Liver (tissue), 8 donors: ENCODE measurements at regions not wholly inside any gene's neighbourhood (a gene's known extent, or its start where the extent isn't known, plus 50 kb on each side); places are given as distances from the start of the nearest gene placed in this dataset.

ENCODE experiments used
- DNase-seq: peaks from one replicate; pipeline ENCODE4 v3.0.0-alpha.2; 2017; ENCODE audit warnings: low spot score
- H3K27ac ChIP-seq, 2 donors: one replicate each; pipeline ENCODE4 v1.7.0; 2013; ENCODE audit warnings: inconsistent platforms in 2 of 2, low read length in 2 of 2, control low read depth in 1 of 2, low read depth in 1 of 2, mild to moderate bottlenecking in 1 of 2
- H3K27me3 ChIP-seq, 4 donors: one replicate each; pipeline versions ENCODE4 v1.6.1 to v1.7.0; 2013; ENCODE audit warnings: low read length in 3 of 4, inconsistent platforms in 1 of 4, mild to moderate bottlenecking in 1 of 4, moderate library complexity in 1 of 4; ENCODE audit not compliant: control insufficient read depth in 4 of 4, insufficient read depth in 4 of 4
- H3K36me3 ChIP-seq, 4 donors: one replicate each; pipeline versions ENCODE4 v1.6.1 to v1.7.0; 2013; ENCODE audit warnings: low read length in 3 of 4, mild to moderate bottlenecking in 3 of 4, low read depth in 1 of 4, moderate library complexity in 1 of 4; ENCODE audit not compliant: control insufficient read depth in 4 of 4, insufficient read depth in 3 of 4
- H3K4me1 ChIP-seq, 4 donors: one replicate each; pipeline versions ENCODE4 v1.6.1 to v1.7.0; 2013; ENCODE audit warnings: low read length in 3 of 4, mild to moderate bottlenecking in 3 of 4, moderate library complexity in 1 of 4; ENCODE audit not compliant: control insufficient read depth in 4 of 4, insufficient read depth in 4 of 4
- H3K4me3 ChIP-seq, 3 donors: one replicate each; pipeline versions ENCODE4 v1.6.1 to v1.7.0; 2013; ENCODE audit warnings: low read length in 3 of 3, control low read depth in 1 of 3, low read depth in 1 of 3, mild to moderate bottlenecking in 1 of 3
- H3K9ac ChIP-seq, 2 donors: one replicate each; pipeline ENCODE4 v1.7.0; 2013; ENCODE audit warnings: low read length in 2 of 2, mild to moderate bottlenecking in 2 of 2, moderate library complexity in 2 of 2, control low read depth in 1 of 2, low read depth in 1 of 2
- H3K9me3 ChIP-seq, 4 donors: one replicate each; pipeline versions ENCODE4 v1.6.1 to v1.7.0; 2013; ENCODE audit warnings: low read length in 3 of 4; ENCODE audit not compliant: control insufficient read depth in 4 of 4
- EGR1 ChIP-seq, 2 donors: IDR thresholded peaks; 2 replicates each; pipeline ENCODE4 v1.6.1; 2016 to 2018; ENCODE audit warnings: antibody characterized with exemption in 2 of 2, low read depth in 2 of 2
- FOXA1 ChIP-seq: IDR thresholded peaks from 2 replicates; pipeline ENCODE4 v1.6.1; 2016; ENCODE audit warnings: antibody characterized with exemption
- FOXA2 ChIP-seq: IDR thresholded peaks from 2 replicates; pipeline ENCODE4 v1.6.1; 2016; ENCODE audit warnings: antibody characterized with exemption
- GABPA ChIP-seq, 2 donors: IDR thresholded peaks in 1 of 2; conservative IDR thresholded peaks in 1 of 2; 2 replicates each; pipeline ENCODE4 v1.6.1; 2016; ENCODE audit warnings: antibody characterized with exemption in 2 of 2, mild to moderate bottlenecking in 1 of 2, moderate library complexity in 1 of 2
- HNF4A ChIP-seq, 2 donors: conservative IDR thresholded peaks; 2 replicates each; pipeline ENCODE4 v1.6.1; 2016; ENCODE audit warnings: antibody characterized with exemption in 2 of 2, mild to moderate bottlenecking in 2 of 2
- HNF4G ChIP-seq: IDR thresholded peaks from 2 replicates; pipeline ENCODE4 v1.6.1; 2016; ENCODE audit warnings: antibody characterized with exemption
- JUND ChIP-seq, 2 donors: IDR thresholded peaks; 2 replicates each; pipeline ENCODE4 v1.6.1; 2016; ENCODE audit warnings: antibody characterized with exemption in 2 of 2
- NR2F2 ChIP-seq: IDR thresholded peaks from 2 replicates; pipeline ENCODE4 v1.6.1; 2016; ENCODE audit warnings: antibody characterized with exemption
- RAD21 ChIP-seq, 2 donors: IDR thresholded peaks; 2 replicates each; pipeline ENCODE4 v1.6.1; 2016; ENCODE audit warnings: antibody characterized with exemption in 2 of 2, mild to moderate bottlenecking in 2 of 2
- RXRA ChIP-seq, 2 donors: IDR thresholded peaks; 2 replicates each; pipeline ENCODE4 v1.6.1; 2017 to 2018; ENCODE audit warnings: antibody characterized with exemption in 2 of 2, mild to moderate bottlenecking in 1 of 2
- SP1 ChIP-seq: IDR thresholded peaks from 2 replicates; pipeline ENCODE4 v1.6.1; 2018; ENCODE audit warnings: antibody characterized with exemption, mild to moderate bottlenecking
- TAF1 ChIP-seq: conservative IDR thresholded peaks from 2 replicates; pipeline ENCODE4 v1.6.1; 2016; ENCODE audit warnings: antibody characterized with exemption, mild to moderate bottlenecking
- YY1 ChIP-seq: IDR thresholded peaks from 2 replicates; pipeline ENCODE4 v1.6.1; 2016; ENCODE audit warnings: antibody characterized with exemption, mild to moderate bottlenecking
- WGBS: extraction: QIAGEN DNeasy Blood & Tissue Kit; methylation state at CpG from one replicate; pipeline ENCODE4 v1.1.7; 2013; 5-methylcytosine and 5-hydroxymethylcytosine counted together
- TF ChIP-seq, protein P1 (sequence below): IDR thresholded peaks from 2 replicates; pipeline ENCODE4 v1.6.1; 2016; ENCODE audit warnings: antibody characterized with exemption
- TF ChIP-seq, protein P2 (sequence below): IDR thresholded peaks from 2 replicates; pipeline ENCODE4 v1.6.1; 2016; ENCODE audit warnings: antibody characterized with exemption
- TF ChIP-seq, protein P3 (sequence below): IDR thresholded peaks from 2 replicates; pipeline ENCODE4 v1.6.1; 2016; ENCODE audit warnings: antibody characterized with exemption
- TF ChIP-seq, protein P4 (sequence below): fragments of 150-350 bp; IDR thresholded peaks from 2 replicates; pipeline ENCODE4 v1.5.1; 2017; ENCODE audit warnings: improper control_type of control experiment, low read depth, low read length; ENCODE audit not compliant: missing input control
- TF ChIP-seq, protein P5 (sequence below): IDR thresholded peaks from 2 replicates; pipeline ENCODE4 v1.6.1; 2016; ENCODE audit warnings: antibody characterized with exemption, mild to moderate bottlenecking
- donor health status: healthy.
- donor health status: healthy.
- donor health status: healthy.
- donor health status: healthy.
- donor health status: healthy.

DNA sequence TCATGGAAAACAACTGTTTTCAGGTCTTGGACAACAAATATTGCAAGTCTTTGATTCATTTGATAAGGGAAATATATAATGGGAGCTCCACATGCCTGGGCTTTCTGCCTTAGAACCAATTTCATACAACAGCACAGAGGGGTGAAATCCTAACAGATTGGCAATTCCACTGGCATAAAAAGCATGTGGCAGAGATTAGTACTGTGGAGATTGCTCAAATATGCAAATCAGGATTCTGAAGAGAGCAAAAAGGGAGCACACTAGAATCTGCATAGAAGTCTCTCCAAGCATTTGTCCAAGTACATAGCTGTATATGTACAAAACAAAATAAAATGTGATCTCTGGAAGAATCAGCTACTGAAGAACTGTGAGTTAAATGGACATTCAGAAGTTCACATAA is 312.9 kb upstream of the SLITRK5 start:
- no peak overlapping the region for H3K27ac ChIP-seq
- no peak for DNase-seq
- H3K27me3 ChIP-seq: no peaks in the 10 kb centered on the region
- H3K9ac ChIP-seq: no peak overlapping the region
- TF ChIP-seq FOXA2 (no peak), JUND (IDR thresholded peaks at IDR 0.05) (no peak), TAF1 (no peak), YY1 (no peak), EGR1 (IDR thresholded peaks at IDR 0.05; ENCODE audit: low read depth in 2 of 2) (no peak), HNF4G (no peak), RAD21 (IDR thresholded peaks at IDR 0.05) (no peak), SP1 (no peak), NR2F2 (no peak), FOXA1 (no peak), GABPA (IDR thresholded peaks at IDR 0.05 in 1 of 2, conservative IDR thresholded peaks at IDR 0.05 in 1 of 2) (no peak), RXRA (IDR thresholded peaks at IDR 0.05) (no peak), HNF4A (conservative IDR thresholded peaks at IDR 0.05) (no peak)
- TF ChIP-seq, protein P1, sequence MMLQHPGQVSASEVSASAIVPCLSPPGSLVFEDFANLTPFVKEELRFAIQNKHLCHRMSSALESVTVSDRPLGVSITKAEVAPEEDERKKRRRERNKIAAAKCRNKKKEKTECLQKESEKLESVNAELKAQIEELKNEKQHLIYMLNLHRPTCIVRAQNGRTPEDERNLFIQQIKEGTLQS: no peak
- TF ChIP-seq, protein P2, sequence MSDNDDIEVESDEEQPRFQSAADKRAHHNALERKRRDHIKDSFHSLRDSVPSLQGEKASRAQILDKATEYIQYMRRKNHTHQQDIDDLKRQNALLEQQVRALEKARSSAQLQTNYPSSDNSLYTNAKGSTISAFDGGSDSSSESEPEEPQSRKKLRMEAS: no peak
- TF ChIP-seq, protein P3, sequence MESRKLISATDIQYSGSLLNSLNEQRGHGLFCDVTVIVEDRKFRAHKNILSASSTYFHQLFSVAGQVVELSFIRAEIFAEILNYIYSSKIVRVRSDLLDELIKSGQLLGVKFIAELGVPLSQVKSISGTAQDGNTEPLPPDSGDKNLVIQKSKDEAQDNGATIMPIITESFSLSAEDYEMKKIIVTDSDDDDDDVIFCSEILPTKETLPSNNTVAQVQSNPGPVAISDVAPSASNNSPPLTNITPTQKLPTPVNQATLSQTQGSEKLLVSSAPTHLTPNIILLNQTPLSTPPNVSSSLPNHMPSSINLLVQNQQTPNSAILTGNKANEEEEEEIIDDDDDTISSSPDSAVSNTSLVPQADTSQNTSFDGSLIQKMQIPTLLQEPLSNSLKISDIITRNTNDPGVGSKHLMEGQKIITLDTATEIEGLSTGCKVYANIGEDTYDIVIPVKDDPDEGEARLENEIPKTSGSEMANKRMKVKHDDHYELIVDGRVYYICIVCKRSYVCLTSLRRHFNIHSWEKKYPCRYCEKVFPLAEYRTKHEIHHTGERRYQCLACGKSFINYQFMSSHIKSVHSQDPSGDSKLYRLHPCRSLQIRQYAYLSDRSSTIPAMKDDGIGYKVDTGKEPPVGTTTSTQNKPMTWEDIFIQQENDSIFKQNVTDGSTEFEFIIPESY: no peak
- TF ChIP-seq, protein P4, sequence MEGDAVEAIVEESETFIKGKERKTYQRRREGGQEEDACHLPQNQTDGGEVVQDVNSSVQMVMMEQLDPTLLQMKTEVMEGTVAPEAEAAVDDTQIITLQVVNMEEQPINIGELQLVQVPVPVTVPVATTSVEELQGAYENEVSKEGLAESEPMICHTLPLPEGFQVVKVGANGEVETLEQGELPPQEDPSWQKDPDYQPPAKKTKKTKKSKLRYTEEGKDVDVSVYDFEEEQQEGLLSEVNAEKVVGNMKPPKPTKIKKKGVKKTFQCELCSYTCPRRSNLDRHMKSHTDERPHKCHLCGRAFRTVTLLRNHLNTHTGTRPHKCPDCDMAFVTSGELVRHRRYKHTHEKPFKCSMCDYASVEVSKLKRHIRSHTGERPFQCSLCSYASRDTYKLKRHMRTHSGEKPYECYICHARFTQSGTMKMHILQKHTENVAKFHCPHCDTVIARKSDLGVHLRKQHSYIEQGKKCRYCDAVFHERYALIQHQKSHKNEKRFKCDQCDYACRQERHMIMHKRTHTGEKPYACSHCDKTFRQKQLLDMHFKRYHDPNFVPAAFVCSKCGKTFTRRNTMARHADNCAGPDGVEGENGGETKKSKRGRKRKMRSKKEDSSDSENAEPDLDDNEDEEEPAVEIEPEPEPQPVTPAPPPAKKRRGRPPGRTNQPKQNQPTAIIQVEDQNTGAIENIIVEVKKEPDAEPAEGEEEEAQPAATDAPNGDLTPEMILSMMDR: no peak
- TF ChIP-seq, protein P5, sequence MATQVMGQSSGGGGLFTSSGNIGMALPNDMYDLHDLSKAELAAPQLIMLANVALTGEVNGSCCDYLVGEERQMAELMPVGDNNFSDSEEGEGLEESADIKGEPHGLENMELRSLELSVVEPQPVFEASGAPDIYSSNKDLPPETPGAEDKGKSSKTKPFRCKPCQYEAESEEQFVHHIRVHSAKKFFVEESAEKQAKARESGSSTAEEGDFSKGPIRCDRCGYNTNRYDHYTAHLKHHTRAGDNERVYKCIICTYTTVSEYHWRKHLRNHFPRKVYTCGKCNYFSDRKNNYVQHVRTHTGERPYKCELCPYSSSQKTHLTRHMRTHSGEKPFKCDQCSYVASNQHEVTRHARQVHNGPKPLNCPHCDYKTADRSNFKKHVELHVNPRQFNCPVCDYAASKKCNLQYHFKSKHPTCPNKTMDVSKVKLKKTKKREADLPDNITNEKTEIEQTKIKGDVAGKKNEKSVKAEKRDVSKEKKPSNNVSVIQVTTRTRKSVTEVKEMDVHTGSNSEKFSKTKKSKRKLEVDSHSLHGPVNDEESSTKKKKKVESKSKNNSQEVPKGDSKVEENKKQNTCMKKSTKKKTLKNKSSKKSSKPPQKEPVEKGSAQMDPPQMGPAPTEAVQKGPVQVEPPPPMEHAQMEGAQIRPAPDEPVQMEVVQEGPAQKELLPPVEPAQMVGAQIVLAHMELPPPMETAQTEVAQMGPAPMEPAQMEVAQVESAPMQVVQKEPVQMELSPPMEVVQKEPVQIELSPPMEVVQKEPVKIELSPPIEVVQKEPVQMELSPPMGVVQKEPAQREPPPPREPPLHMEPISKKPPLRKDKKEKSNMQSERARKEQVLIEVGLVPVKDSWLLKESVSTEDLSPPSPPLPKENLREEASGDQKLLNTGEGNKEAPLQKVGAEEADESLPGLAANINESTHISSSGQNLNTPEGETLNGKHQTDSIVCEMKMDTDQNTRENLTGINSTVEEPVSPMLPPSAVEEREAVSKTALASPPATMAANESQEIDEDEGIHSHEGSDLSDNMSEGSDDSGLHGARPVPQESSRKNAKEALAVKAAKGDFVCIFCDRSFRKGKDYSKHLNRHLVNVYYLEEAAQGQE: no peak
- H3K36me3 ChIP-seq: peaks cover 0 to 2% (median 0%) of the 10 kb centered on the region in 4 donors
- H3K4me3 ChIP-seq: no peak overlapping the region
- peaks cover 0 to 2% (median under 1%) of the 10 kb centered on the region in 4 donors for H3K4me1 ChIP-seq
- H3K9me3 ChIP-seq: no peaks in the 10 kb centered on the region

DNA sequence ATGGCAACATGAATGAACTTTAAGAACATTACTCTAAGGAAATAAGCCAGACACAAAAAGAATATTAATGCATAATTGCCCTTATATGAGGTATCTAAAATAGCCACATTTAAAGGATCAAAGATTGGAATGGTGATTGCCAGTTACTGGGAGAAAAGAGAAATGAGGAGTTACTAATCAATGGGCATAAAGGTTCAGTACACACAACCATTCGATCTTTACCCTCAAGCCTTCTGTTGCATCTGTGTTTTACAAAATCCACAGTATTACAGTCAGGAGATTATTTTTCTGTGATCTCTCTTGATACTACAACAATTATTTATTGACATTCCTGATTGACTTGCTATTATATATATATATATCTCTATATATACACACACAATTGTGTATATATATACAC is 310.0 kb upstream of the SLITRK5 start:
- TF ChIP-seq JUND (IDR thresholded peaks at IDR 0.05) (no peak), HNF4G (no peak), SP1 (no peak), FOXA2 (no peak), FOXA1 (no peak), EGR1 (IDR thresholded peaks at IDR 0.05; ENCODE audit: low read depth in 2 of 2) (no peak)
- TF ChIP-seq, protein P3: no peak
- 54% methylated on average over 1 of the region's 1 CpG for WGBS
- Histone ChIP-seq H3K9ac (no peak overlapping the region), H3K9me3 (no peaks in the 10 kb centered on the region), H3K4me3 (no peak overlapping the region), H3K4me1 (peaks cover 0 to 2% (median 0%) of the 10 kb centered on the region in 4 donors), H3K27ac (no peak overlapping the region), H3K36me3 (peaks cover 0 to 2% (median 0%) of the 10 kb centered on the region in 4 donors), H3K27me3 (no peaks in the 10 kb centered on the region)
- no peak for DNase-seq
